Stimulated activated CD4-positive, alpha-beta T cell treated with anti-CD3 and anti-CD28 coated beads, TNF-alpha, amount 100 ng/mL, for 4 hours (primary cell): ENCODE measurements at regions not wholly inside any gene's neighbourhood (a gene's known extent, or its start where the extent isn't known, plus 50 kb on each side); places are given as distances from the start of the nearest gene placed in this dataset.
"Not testable (repeated sequence)": the region's sequence is repeated elsewhere in the genome, so short reads cannot be mapped to it uniquely, and the experiment has no call there.

Experiments
- DNase-seq, 3 experiments: peaks; one replicate each; pipeline ENCODE4 v3.0.0-alpha.2; 2020; ENCODE audit warnings: low read depth in 3 of 3

DNA sequence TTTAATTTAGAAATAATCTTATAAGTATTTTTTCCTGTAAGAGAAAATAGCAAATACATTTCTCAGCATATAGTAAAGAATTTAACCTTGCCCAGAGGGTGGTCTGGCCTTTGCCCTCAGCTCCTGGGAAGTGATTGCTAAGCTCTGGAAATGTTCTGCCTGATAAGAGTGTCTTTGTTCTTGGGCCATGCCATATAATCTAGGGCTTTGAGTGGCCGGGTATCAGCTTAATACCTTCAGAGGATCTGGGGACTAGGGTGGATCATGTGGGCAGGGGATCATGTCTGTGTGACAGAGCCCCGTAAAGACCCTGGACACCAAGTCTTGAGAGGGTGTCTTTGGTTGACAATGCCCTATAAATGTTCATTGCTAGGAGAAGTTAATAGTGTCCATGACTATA is 1032.4 kb upstream of the MIR17HG start:
- DNase-seq, result no peak

DNA sequence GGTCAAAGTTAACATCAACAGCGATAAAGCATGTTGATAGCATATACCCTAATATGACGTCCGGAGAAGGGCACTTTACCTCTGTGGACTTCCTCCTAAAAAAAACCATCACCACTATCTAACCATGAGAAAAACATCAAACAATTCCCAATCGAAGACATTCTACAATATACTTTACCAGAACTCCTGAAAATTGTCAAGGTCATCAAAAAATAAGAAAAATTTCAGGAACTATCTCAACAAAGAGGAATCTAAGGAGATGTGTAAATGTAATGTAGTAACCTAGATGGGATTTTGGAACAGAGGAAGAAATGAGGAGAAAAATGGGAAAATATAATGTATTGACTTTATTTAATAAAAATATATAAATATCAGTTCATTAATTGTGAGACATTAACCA is 1026.8 kb upstream of the MIR17HG start:
- DNase-seq, result no peak

DNA sequence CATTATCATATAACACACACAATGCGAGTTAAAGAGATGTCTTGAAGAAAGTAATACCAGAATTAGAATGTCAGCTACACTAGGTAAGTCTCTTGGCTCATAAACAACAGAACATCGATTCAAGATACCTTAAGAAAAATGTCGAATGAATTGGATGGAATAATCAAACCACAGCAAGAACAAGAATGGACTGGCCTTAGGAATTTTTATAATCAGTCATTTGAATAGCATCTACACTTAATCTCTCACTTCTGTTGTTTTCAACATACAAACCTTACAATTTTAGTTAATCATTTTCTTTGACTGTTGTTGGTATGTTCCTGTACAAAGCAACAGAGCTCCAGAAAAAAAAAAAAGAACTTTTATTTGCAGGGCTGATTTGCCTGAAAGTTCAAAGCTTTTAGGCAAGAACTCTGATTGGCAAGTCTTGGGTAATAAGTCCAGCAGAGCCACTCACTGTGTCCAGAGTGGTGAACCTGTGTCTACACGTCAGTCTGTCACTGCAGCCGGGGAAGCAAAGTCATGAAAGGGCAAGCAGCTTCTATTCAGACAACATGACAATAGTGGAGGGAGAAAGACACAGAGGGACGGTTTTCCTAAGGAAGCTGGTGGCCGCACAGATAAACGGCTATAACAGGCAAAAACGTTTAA is 1026.1 kb upstream of the MIR17HG start:
- no peak for DNase-seq

DNA sequence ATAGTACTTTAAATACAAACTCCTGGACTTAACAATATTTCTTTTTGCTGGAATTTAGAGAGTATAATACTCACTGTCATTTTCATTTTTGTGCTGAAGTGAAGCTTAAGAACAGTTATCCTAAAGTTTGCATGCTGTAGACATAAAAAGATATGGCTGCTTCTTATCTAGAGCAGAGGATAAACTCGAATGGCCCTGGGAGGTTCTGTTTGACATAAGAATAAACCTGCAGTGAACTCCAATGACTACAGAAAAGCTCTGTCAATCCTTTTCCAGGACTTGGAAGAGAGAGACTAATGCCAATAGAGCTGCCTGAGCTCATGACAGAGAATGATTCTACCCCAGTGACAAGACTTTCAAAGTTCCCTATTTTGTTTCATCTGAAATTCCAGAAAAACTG is 1017.8 kb upstream of the MIR17HG start:
- no peak for DNase-seq

DNA sequence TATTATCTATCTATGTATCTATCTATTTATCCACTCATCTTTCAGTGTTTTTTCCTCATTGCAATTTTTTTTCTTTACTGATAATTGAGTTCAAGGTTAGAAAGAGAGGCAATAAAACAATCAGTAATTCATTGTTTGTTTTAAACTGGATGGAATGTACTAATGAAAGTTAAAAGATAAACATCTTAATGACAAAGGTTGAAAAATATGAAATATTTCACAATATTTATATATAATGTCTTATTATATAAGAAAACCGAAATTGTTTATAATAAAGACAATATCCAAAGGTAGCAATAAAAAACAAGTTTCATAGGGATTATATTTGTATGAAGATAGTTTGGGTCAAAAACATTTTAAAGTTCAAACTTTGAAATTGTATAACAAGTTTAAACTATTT is 1015.5 kb upstream of the MIR17HG start:
- DNase-seq, result no peak

DNA sequence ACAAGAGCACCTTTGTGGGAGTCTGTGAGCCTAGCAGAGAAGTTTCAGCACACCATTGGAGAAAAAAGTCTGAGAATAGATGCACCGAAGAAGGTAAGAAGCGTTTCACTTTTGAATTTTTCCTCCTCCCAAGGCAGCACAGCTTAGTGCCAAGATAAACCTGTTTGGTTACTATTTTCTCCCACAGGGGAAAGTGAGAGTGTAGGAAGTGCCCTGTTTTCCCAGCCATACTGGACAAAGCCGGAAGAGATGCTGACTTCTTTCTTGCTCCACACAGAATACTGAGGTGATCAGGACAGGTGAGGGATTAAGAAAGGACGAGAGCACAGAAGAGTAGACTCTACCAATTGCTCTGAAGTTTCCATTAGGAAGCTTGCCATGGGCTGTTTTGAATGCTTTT is 1011.0 kb upstream of the MIR17HG start:
- DNase-seq, result no peak

DNA sequence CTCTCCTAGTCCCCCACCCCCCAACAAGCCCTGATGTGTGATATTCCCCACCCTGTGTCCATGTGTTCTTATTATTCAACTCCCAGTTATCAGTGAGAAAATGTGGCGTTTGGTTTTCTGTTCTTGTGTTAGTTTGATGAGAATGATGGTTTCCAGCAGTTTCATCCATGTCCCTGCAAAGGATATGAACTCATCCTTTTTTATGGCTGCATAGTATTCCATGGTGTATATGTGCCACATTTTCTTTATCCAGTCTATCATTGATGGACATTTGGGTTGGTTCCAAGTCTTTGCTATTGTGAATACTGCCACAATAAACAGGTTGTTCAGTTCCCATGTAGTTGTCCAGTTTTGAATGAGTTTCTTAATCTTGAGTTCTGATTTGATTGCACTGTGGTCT is 1006.1 kb upstream of the MIR17HG start:
- DNase-seq, result not testable (repeated sequence)

DNA sequence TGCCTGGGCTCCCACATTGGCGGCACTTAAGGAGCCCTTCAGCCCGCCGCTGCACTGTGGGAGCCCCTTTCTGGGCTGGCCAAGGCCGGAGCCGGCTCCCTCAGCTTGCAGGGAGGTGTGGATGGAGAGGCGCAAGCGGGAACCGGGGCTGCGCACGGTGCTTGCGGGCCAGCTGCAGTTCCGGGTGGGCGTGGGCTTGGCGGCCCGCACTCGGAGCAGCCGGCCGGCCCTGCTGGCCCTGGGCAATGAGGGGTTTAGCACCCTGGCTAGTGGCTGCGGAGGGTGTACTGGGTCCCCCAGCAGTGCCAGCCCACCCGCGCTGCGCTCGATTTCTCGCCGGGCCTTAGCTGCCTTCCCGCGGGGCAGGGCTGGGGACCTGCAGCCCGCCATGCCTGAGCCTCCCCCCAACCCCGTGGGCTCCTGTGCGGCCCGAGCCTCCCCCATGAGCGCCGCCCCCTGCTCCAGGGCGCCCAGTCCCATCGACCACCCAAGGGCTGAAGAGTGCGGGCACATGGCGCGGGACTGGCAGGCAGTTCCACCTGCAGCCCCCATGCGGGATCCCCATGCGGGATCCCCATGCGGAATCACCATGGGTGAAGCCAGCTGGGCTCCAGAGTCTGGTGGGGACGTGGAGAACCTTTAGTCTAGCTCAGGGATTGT is 998.9 kb upstream of the MIR17HG start:
- DNase-seq, result not testable (repeated sequence)

DNA sequence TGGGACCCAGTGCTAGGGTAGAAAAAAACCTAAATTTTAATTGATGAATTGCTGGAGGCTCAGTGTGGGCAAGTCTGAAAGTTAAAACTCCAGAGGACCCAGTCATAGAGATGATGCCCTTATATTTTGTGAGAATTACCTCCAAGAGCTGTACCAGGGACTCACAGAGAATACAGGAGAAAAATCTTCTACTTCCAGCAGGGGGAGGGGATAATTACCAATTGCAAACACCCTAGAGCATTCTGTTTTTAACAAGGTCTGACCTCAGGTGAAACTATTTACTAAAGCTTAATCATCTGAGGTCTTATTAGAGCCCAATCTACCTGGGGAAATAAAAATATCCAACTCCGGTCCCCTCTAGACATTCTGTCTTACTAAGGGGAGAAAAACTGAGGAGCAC is 994.7 kb upstream of the MIR17HG start:
- no peak for DNase-seq

DNA sequence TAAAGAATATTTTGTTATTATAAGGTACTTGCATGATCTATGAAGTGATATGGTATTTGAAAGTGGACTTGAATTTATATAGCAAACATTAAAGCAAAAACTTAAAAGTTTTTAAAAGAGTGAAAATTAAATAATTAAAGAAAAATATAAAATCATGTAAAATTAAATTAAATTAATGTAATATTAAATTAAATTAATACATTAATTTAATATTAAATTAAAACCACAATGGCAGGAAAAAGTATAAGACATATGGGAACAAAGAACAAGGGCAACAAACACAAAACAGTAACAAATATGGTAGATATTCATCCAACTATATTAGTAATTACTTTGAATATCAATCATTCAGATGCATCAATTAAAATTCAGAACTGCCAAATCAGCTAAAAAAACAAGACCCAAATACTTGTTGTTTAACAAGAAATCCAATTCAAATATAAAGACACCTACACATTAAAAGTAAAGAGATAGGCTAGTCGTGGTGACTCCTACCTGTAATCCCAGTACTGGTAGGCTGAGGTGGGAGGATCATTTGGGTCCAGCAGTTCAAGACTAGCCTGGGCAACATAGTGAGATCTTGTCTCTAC is 992.2 kb upstream of the MIR17HG start:
- no peak for DNase-seq

DNA sequence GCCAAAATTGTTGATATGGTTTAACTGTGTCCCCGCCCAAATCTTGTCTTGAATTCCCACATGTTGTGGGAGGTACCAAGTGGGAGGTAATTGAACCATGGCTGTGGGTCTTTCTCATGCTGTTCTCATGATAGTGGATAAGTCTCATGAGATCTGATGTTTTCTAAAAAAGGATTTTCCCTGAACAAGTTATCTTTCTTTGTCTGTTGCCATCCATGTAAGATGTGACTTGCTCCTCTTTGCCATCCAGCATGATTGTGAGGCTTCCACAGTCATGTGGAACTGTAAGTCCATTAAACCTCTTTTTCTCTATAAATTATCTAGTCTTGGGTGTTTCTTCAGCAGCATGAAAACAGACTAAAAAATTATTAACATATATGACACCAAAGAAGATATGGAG is 986.7 kb upstream of the MIR17HG start:
- no peak for DNase-seq

DNA sequence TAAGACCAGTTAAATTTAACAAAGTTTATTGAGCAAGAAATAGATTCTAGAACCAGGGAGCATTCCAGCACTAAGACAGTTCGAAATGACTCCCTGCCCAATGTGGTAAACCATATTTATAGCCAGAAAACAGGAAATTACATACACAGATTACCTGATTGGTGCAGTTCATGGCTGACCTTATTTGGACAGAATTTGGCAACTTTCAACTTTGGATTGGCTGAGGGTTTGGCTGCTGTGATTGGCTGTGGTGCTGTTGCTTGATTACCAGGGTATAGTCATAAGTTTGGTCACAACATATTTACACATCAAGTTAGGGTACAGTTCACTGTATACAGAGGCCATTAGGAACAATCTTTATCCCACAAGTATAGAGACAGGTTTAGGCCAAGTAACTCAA is 984.8 kb upstream of the MIR17HG start:
- no peak for DNase-seq

DNA sequence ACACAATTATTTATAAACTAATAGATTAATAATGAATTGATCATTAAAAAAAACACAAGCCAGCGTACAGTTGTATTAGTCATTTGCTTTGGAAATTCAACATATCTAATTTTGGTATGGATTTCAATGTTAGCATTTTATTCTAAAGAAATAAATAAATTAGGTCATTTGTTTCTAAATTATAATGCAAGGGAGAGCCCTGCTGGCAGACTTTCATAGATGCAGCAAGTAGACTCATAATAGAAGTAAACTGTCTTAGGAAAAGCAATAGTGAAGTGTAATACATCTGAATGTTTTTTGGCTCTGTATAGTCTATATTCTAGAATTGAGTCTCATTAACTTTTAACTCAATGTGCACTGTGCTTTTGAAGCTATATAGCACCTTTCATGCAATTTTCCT is 982.4 kb upstream of the MIR17HG start:
- no peak for DNase-seq

DNA sequence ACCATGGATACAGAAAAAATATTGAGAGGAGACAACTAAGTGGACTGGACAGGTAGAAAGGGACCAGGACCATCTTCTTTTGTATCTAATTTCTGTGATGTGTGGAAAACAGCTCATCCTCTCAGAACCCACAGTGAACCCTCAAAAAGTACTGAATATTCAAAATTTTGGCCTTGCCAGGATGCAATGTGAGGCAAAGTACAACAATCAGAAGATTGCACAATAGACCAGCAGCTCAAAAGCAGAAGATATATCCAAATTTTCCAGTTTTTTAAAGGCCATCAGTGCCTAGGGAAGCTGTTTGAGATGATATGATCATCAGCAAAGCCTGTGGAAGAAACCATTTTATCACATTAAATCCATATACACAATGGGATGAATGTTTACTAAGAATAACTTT is 973.3 kb upstream of the MIR17HG start:
- no peak for DNase-seq

DNA sequence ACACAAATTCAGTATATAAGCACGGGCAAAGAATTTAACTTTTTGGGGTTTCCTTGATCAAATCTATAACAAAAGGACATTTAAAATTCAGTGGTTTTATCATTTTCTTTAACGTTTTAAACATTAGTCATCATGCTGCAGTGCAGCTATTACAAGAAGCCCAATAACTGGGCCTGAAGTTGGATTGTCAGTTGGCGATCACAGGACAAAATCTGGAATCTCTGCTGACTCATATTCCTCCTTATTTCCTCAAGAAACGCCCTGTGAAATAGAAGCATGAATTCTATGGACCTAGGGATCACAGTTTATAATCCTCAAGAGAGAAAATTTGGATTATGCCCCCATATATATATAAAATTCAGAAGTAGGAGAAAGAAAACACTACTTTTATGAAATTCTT is 971.6 kb upstream of the MIR17HG start:
- DNase-seq, result no peak

DNA sequence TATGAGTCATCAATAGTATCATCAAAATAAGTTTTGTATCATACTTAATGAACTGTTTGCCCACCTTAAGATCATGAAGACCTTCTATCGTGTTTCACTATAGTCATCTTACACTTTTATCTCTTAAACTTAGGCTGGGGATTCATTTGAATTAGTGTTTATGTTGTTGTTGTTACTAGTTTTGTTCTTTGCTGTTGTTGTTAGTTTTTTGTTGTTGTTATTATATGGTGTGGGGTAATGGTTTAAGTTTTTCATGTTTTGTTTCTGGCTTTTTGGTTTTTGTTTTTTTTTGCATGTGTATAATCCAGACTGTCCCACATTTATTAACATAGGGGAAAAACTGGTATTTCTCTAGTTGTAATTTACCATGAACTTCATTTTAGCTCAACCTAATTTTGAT is 965.1 kb upstream of the MIR17HG start:
- DNase-seq, result no peak

DNA sequence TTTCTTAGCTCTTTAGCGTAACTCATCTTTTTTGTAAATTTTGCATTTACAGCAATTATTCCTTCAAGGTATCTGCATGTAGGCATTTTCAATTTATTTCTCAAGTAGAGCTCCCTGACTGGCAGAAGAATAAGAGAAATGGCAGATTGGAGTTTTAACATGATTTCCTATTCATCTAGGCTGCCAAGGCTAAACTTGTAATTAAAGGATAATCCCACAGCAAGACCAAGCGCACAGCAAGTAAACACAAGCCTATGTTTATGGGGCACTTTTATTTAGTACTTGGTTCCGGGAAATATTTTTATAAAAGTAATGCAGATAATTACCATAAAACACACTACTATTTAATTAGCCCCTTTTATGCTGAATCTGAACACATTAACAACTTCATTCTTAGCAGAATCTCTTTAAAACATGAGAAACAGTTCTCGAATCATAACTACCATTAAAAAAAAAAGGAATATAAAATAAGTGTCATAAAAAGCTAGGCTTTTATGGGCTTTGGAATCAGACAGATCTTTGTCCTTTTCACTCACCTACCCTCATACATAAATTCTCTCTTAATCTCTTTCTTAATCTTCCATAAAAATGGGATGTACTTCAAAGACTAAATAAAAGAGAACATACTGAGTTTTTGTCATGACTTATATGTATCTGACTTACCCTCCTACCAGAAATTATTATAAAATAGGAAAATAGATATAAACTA is 961.6 kb upstream of the MIR17HG start:
- no peak for DNase-seq

DNA sequence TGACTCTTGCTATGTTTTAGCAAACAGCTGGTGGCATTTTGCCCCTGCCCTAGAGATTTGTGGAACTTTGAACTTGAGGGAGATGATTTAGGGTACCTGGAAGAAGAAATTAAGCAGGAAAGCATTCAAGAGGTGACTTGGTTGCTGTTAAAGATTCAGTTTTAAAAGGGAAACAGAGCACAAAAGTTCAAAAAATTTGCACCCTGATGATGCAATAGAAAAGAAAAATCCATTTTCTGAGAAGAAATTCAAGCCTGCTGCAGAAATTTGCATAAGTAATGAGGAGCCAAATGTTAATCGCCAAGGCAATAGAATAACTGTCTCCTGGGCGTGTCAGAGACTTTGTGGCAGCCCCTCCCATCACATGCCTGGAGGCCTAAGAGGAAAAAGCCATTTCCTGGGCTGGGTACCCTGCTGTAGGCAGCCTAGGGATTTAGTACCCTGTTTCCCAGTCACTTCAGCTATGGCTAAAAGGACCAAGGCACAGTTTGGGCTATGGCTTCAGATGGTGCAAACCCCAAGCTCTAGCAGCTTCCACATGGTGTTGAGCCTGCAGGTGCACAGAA is 958.5 kb upstream of the MIR17HG start:
- no peak for DNase-seq

DNA sequence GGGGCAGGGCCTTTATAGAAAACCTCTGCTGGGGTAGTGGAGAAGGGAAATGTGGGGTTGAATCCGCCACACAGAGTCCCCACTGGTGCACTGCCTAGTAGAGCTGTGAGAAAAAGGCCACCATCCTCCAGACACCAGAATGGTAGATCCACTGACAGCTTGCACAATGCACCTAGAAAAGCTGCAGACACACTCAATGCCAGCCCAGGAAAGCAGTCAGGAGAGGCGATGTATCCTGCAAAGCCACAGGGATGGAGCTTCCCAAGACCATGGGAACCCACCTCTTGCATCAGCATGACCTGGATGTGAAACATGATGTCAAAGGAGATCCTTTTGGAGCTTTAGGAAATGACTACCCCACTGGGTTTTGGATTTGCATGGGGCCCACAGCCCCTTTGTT is 958.0 kb upstream of the MIR17HG start:
- DNase-seq, result no peak

DNA sequence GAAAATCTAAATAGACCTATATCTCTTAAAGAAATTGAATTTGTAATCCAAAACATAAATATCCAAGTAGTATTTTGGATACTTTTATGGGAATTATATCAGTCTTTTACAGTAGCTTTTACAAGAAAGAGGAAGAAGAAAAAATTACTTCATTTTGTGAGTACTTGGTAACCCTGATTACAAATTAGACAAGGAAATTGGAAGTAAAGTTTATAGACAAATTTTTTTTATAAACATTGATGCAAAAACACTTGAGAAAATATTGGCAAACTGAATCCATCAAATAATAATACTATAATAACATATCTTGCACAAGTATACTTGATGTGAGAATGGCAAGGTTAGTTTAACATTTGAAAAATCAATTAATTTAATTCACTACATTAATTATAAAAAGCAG is 954.1 kb upstream of the MIR17HG start:
- no peak for DNase-seq

DNA sequence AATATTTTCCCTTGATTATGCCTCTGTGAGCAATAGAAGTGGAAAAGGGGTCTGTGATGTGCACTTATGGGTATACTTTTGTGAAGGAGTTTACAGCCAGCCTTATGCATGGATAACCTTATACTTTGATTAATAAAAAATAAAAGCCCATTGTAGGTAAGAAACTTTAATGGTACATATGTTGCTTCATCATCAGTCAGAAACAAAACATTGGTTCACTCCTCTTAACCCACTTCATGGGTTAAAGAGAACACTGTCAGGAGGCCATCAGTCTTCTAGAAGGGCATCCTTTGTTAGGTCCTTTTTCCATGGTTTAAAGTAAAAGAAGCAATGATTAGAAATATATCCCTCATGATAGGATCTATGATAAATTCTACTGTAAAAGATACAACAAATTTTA is 952.1 kb upstream of the MIR17HG start:
- no peak for DNase-seq

DNA sequence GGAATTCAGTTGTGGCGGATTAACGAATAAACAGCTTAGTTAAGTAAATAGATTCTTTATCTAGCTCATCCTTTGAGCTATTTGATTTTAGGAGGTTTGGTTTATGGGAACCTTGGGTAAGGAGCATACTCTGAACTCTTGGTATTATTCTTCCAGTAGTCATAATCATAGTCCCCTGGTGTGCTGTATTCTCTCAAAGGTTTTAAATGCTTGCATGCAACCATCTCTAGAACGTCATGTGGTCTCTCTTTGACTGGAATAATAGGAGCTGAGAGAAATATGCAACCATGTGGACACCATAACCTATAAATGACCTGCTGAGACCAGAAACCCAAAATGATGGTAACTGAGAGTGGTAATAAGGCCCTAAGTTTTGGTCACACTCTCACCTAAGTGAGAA is 951.6 kb upstream of the MIR17HG start:
- no peak for DNase-seq

DNA sequence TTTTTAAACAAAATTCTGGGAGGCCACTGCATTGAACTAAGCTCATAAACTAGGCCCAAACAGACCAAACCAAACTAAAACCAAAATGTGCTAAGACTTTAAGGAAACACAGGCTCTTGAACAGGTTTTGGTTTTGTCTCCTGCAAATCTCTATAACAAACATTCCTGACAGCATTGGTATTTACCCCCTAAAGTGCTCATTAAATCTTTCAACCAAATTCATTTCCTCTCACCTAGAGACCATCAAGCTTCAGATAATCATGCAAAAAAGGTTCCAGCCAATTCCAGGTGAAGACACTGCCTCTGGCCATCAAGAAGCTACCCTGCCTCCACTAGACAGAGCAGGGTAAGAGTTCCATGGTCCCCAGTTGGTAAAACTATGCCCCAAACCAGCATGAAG is 951.2 kb upstream of the MIR17HG start:
- DNase-seq, result no peak
